LNCAP (cell line): ENCODE measurements at regions not wholly inside any gene's neighbourhood (a gene's known extent, or its start where the extent isn't known, plus 50 kb on each side); places are given as distances from the start of the nearest gene placed in this dataset.

Source experiments
- TF ChIP-seq, protein P1 (sequence below): fragments of 450-650 bp; IDR thresholded peaks from 2 replicates; pipeline ENCODE4 v1.5.1; 2017; ENCODE audit warnings: mild to moderate bottlenecking

DNA sequence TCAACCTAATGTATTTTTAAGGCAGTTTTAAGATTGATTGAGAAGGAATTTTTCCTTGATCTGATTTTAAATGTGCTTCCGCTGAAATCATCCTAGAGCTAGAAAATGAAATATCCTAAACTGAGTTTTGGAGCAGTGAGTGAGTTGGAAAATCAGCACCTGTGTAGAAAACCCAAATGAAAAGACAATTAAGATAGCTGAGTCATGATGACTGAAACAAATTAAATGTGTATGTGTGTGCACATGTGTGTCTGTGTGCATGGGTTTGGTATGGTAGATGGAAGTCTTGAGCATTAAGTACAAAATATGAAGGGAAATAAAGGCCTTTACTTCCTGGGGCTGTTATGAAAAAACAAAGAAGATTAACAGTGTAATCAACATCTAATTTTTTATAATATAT lies 394.6 kb upstream of the MAP2 start:
- TF ChIP-seq, protein P1, sequence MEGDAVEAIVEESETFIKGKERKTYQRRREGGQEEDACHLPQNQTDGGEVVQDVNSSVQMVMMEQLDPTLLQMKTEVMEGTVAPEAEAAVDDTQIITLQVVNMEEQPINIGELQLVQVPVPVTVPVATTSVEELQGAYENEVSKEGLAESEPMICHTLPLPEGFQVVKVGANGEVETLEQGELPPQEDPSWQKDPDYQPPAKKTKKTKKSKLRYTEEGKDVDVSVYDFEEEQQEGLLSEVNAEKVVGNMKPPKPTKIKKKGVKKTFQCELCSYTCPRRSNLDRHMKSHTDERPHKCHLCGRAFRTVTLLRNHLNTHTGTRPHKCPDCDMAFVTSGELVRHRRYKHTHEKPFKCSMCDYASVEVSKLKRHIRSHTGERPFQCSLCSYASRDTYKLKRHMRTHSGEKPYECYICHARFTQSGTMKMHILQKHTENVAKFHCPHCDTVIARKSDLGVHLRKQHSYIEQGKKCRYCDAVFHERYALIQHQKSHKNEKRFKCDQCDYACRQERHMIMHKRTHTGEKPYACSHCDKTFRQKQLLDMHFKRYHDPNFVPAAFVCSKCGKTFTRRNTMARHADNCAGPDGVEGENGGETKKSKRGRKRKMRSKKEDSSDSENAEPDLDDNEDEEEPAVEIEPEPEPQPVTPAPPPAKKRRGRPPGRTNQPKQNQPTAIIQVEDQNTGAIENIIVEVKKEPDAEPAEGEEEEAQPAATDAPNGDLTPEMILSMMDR, result no peak

DNA sequence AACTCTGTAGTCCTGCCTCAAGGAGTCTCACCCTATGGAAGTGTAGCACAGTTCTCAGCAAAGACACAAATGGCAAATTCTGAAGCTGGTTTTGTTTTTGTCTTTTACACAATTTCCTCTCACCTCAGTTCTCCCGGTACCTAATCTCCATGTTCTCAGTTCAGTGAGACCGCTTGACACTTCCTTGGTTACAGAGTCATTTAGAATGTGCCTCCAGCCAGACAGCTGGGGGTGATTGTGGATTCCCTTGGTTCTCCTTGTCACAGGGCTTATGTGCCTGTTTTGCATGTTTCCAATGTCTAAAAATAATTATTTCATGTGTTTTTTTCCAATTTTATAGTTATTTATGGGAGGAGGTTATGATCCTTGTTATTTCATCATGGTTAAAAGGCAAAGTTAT lies 379.5 kb upstream of the MAP2 start:
- TF ChIP-seq, protein P1, result no peak

DNA sequence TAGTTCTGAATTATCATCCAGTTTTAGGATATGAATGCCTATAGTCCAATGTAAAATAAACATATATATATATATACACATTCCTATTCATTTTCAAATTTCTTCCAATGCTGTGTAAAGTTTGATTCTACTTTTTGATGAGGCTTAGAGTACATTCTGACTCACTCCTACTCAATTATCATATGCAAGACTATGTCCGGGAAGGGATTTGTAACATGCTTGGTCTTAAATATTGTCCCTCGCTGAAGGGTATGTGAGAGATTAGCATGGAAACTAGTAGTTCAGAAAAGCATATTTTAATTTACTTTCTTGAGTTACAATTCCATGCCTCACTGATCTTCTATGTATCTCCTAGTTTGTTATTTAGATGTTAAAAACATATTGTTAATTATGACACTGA lies 377.7 kb upstream of the MAP2 start:
- TF ChIP-seq, protein P1, result no peak

DNA sequence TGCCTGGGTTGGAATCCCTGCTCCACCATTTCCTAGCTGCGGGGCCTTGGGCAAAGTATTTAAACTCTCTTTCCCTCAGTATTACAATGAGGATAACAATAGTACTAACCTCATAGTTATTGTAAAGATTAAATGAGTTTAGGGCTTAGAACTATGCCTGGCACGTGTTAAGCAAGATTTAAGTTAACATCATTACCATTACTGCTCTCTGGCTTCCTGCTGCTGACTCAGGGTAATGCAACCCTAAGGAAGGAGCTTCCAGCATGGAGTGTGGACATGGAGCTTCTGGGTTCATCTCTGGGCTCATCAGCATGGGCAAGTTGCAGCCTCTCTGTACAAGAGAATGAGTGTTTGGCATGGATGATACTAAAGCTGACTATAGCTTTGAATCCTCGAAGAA lies 374.2 kb upstream of the MAP2 start:
- TF ChIP-seq, protein P1, result no peak

DNA sequence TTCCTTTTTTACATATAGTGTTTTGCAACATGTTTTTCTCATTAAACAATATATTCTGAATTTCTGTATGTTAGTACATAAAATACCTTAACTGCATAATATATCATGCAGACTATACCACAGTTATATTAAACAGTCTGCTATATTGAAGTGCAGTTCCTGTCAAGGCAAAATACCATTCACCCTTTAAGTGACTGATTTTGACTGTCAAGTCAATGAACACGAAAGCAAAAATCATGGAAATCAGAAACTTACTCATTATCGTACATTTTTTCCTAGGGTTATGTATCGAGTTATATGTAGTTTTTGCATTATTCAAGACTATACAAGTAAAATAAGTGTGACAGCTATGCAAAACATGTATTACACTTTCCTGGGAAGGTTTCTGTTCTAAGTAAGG lies 361.6 kb upstream of the MAP2 start:
- TF ChIP-seq, protein P1, result no peak

DNA sequence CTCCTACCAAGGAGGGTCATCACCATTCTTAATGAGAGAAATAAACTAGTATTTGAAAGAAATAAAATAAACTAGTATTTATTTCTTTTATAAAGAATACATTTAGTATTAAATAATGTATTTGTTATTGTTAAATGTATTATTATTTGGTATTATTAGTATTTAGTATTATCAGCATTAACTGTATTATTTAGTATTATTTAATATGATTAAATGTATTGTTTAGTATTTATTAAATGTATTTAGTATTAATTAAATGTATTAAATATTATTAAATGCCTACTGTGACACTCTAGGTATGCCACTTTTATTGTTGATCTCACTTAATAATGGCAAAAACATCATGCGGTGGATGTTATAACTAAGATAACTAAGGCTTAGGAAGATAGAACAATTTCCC lies 353.6 kb upstream of the MAP2 start:
- TF ChIP-seq, protein P1, result no peak

DNA sequence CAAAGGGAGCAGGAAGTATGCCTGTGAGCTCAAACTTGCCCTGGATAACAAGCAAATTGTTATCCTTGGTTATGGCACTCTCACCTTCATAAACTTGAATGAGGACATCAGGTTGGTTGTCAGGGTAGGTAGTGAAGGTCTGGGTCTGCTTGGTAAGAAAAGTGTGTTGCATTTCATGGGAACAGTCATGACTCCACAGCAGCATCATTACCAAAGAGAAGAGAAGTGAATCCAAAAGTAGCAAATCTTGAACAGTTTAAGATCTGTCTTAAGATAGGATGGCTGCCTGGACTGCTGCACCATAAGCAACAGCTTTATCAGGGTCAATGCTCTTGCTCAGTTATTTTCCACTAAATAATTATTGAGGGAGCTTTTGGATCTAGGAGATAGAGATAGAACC lies 350.7 kb upstream of the MAP2 start:
- TF ChIP-seq, protein P1, result no peak

DNA sequence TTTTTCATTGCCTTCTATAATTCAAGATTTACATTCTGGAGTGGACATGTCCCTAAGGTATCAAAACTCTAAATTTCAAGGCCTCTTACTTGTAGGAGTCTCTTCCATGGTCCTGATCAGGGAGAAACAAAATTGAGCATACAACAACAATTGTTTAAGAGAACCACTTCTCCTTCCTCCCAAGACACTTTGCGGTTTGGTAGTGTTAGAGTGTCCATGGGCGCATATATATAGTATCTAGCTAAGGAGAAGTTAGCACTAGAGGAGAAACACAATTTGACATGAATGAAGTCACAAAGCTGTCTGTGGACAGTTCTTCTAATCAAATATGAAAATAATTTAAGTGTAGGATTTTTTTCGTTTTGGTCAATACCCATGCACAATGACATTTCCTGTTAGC lies 349.1 kb upstream of the MAP2 start:
- TF ChIP-seq, protein P1, result no peak
